NCI-H1092 treated with DMSO at 0.1 percent for 48 hours (cell line): ENCODE measurements at regions not wholly inside any gene's neighbourhood (a gene's known extent, or its start where the extent isn't known, plus 50 kb on each side); places are given as distances from the start of the nearest gene placed in this dataset.

Experiments
- DNase-seq: peaks from one replicate; lab custom pipeline; 2025; lab: John Stamatoyannopoulos, UW

DNA sequence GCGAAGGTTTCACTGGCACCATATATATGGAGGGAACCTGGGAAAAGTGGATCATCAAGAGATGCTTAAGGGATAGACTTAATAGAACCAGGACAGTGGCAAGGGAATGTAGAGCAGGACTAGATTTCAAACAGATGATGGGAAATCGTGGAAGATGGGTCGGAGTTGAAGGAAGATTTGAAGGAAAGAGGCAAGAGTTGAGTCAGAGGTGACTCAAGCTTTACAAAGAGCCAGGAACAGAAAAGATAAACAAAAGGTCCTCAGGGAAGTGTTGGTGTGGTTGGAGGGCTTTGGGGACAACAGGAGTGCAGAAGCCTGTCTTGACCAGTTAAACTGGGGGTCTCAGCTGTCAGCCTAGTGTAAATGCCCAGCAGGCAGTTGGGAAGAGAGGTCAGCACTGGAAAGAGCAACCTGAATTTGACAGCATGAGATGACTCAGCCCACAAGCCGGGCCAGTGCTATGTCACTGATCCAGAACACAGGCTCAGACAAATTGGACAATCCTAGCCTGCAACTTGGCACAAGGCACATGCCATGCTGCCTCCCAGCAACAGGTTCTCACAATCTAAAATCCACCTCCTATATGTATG is 230.5 kb downstream of the IDS start:
- DNase-seq = no peak

GRCh38 chrX:149272690-149273463 is 232.2 kb downstream of the IDS start:
- DNase-seq = no peak

DNA sequence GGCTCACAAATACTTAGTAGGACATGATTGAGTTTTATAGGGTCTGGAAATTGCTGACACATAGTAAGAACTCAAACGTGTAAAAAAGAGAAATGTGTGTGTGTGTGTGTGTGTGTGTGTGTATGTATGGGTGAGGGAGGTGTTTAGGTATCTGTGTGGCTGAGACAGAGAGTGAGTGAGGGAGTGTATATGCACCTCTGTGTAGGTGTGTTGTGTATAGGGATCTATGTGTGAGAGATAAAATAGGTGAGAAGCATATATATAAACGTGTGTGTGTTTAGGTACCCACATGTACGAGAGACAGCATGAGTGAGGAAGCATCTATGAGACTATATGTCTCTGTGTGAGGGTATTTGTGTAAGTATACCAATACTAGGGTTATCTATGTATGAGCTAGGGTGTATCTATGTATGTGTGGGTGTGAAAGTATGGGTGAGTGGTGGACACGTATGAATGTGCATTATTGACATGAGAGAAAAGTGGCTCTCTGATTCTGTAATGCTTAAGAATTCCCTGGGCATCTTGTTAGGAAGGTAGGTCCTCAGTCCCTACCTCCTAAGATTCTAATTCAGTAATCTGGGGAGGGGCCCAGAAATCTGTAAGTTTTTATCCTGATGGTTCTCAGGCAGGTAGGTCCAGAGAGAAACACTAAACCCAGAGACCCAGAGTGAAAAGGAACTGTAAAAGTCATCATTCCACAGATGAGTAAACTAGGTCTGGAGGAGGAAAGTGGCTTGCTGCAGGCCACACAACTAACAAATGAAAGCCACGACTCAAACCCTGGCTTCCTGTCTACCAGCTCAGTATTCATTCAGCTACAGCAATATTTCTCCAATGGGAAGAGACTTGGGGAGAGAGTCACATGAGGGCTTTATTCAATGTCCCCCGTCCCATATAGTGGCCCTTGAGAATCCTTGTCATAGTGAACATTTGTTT is 237.0 kb downstream of the IDS start:
- no peak for DNase-seq

DNA sequence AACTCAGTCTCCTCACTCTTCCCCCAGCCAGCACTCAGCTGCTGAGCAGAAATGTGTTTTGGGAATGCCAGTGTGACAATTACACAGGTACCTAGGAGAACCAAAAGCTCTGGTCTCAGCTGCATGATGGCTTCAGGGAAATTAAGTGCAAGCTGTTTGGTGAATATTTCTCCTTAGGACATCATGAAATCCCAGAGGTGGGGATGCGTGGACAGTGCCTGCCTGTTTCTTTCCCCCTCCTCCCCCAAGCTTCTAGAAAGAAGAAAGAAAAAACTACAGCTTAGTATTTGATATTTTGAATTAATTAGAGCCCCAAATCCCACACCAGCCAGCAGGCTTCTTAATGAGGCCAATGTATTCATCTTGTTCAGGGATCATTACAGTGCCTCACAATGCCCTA is 243.0 kb downstream of the IDS start:
- no peak for DNase-seq

DNA sequence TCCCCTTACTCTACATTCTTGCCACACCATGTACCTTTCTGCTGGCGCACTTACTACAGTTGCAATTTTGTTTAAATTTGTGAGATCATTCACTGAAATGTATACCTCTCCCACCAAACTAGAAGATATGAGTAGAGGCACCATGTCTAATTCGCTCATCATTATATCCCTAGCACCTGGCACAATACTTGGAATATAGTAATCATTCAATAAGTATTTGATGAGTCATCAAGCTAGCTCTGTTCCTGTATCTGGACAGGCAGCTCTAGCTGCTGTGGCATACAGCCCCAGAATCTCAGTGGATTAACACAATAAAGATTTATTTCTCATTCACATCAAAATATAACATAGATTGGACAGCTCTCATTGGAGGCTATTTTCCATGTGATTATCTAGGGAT is 245.9 kb downstream of the IDS start:
- DNase-seq = no peak

GRCh38 chrX:149255860-149256259 is 249.2 kb downstream of the IDS start:
- DNase-seq = no peak

DNA sequence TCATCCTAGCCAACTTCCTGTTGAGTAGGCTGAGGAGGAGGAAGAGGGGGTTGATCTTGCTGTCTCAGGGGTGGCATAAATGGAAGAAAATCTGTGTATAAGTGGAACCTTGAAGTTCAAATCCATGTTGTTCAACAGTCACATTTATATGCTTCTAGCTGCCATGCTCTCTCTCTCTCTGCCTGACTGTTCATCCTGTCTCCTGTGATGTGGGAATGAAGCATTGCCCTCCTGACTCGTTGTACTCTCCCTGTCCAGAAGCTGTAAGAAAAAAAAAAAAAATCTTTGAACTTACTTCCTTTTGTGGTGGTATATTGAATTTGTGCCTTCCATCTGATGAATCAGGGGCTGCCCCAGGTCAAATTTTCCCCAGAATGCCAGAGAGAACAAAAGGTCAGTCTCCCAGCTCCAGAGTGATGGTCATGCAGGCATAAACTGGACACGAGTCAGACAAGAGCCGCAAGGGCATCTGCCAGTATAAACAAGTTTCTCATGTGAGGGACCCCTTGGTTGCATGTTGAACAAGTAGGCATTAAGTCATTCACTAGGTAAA is 257.0 kb downstream of the IDS start:
- DNase-seq = no peak

DNA sequence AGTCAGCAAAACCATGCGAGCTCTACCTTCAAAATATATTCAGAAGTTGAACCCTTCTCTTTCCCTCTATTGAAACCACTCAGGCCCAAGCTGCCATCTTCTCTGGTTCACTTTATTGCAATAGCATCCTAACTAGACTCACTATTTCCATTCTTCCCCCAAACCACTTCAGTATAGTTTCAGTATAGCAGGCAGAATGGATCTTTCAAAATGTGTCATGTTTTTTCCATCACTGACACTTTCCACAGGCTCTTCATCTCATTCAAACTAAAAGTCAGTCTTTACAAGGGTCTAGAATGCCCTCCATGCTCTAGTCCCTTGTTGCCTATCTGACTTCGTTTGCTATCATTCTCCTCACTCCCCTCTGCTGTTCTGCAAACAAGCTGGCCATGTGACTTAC is 274.4 kb downstream of the IDS start:
- DNase-seq = no peak

- no peak for DNase-seq
Measured at GRCh38 chrX:149223854-149224253, 281.3 kb downstream of the IDS start.

GRCh38 chrX:149222040-149222439 is 283.1 kb downstream of the IDS start:
- no peak for DNase-seq

DNA sequence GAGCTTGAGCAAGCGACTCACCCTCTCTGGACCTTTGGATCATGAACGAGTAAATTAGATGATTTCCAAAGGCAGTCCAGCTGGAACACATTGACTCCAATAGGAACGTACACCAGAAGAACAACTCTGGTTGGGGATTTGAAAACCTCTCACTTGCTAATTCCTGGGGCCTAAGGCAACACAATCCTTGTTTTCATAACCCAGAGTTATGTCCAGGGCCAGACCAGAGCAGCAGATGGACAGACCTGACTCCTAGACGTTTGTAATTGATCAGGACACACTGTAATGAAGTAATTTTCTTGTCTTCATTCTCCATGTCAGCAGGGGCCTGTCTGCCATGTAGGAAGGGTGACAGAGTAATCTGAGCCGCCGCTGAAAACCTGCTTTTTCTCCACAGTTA is 283.9 kb downstream of the IDS start:
- DNase-seq = no peak

DNA sequence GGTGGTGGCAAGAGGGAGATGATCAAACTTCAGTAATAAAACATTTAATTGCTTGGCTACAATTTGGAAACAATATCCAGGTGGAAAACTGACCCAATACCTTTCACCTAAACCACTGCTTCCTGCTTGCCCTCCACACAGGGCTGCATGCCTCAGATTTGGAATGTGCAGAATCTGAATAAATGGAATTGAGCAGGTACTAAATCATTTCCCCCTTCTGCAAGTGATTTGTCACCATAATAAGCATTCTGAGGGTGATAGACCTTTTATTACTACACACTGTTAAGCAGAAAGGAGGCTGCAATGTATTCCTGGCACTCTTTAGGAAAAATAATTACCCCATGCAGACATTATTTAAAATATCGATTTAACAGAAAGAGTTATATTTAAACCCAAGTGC is 291.8 kb downstream of the IDS start:
- no peak for DNase-seq

DNA sequence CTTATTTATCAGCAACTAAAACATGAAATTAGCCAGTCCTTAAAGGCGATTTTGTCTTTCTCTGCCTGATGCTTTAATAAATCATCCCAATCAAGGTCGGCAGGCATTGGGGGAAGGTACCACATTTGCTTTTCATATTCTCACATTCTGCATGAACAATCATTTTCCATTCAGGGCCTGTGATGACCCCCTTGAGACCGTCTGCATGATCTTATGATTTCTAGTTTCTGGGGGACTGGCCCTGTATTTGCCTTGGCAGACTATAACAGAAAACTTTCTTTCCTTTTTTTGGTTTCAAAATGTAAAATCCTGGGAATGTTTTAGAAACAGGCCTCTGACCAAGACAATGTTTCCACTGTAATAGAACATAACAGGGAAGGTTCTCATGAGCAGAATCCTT is 296.8 kb downstream of the IDS start:
- no peak for DNase-seq

GRCh38 chrX:149207518-149207917 is 297.6 kb downstream of the IDS start:
- no peak for DNase-seq

- DNase-seq = no peak
Measured at GRCh38 chrX:149205937-149206336, 299.2 kb downstream of the IDS start.

GRCh38 chrX:149205081-149205480 is 300.0 kb downstream of the IDS start:
- DNase-seq = no peak

- no peak for DNase-seq
Measured at GRCh38 chrX:149199734-149200133, 305.4 kb downstream of the IDS start.

DNA sequence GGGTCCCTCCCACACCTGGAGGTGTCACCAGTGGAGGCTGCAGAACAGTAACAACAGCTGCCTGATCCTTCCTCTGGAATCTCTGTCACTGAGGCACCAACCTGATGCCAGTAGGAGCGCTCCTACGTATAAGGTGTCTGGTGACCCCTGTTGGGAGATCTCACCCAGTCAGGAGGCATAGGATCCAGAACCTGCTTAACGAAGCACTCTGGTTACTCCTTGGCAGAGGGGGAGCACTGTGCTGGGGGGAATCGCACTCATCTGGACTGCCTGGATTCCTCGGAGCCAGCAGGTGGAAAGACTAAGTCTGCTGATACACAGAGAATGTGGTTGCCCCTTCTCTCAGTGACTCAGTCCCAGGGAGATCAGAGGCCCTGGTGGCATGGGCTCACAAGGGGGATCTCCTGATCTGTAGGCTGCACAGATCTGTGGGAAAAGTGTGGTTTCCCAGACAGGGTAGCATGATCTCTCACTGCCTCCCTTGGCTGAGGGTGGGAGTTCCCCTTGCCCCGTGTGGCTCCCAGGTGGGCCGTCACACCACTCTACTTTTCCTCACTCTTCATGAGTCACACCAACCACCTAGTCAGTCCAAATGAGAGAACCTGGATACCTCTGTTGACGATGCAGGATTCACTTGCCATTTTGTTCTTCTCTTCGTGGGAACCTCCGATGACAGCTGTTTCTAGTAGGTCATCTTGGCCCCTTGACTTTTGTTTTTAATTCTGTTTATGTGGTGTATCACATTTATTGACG is 305.9 kb downstream of the IDS start:
- DNase-seq = no peak

- no peak for DNase-seq
Measured at GRCh38 chrX:149185087-149185486, 320.0 kb downstream of the IDS start.

DNA sequence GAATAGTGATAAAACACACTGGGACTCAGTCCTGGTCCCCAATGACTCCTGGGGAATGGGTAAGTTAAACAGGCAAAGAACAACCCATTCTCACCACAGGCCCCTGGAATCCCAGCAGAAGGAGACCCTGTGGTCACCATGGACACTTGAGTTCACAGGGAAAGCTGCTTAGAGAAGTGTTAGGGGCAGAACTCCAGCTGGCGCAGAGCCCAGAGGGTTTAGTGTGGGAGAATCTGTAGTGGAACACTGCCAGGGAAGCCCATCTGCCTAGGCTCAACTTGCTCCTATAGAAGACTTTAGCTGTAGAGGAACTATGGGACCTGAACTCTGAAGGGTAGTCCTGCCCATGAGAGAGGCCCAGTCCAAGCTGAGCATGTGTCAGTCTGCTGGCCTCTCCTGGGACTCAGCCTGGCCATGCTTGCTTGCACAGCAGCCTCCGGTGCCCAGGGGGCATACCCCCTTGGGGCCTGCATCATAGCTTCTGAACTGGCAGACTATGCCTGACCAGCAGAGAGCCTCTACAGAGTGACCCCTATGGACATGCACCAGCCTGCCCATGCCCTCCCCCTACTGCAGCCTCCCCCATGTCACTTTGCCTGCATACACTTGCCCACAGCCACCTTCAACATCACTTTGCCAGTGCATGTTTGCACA is 343.5 kb downstream of the IDS start:
- DNase-seq = no peak

DNA sequence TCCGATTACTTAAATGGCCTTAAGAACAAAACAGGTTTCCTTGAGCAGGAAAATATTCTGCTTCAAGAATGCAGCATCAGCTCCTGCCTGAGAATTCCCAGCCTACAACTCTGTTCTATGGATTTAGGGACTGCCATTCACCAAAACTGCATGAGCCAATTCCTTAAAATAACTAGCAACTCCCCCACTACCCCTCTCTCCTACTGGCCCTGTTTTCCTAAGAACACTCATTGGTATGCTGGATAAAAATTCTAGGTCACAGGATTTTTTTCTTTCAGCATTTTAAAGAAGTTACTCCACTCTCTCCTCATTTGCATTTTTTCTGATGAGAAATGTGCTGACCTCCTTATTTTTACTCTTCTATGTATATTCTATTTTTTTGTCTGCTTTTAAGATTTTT is 347.1 kb downstream of the IDS start:
- DNase-seq = no peak
